Fibroblast of skin of abdomen (primary cell): ENCODE measurements at regions not wholly inside any gene's neighbourhood (a gene's known extent, or its start where the extent isn't known, plus 50 kb on each side); places are given as distances from the start of the nearest gene placed in this dataset.
A peak's percentile ranks its signal among the peaks of the same experiment; 100 is the strongest.

ENCODE experiments used
- DNase-seq: peaks from one replicate; pipeline ENCODE4 v3.0.0-alpha.2; 2013

- DNase-seq, result no peak
Measured at GRCh38 chr5:111574311-111574710, 62.0 kb upstream of the STARD4 start.

- no peak for DNase-seq
Measured at GRCh38 chr5:111572561-111572960, 60.2 kb upstream of the STARD4 start.

GRCh38 chr5:111563031-111563822 lies 50.9 kb upstream of the STARD4 start:
- peak; percentile 86 for DNase-seq

DNA sequence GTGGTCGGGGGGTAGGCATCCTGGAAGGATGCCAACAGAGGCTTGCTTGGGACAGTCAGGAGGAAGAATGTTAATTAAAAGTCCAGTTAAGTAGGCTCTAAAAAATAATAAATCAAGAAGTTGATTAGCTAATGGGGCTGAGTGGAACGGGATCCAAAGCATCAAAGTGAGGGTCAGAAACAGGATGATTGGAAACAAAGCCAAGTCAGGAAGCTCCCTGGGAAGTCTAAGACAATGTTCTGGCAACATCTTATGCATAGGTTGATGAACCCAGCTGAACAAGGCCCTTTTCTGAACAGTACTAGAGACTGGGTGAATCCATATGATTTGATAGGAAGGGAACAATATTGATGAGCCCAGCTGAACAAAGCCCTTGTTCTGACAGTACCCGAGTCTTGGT lies 50.2 kb upstream of the STARD4 start:
- DNase-seq, result no peak
